Endothelial cell of umbilical vein (primary cell): ENCODE measurements at regions not wholly inside any gene's neighbourhood (a gene's known extent, or its start where the extent isn't known, plus 50 kb on each side); places are given as distances from the start of the nearest gene placed in this dataset.

Source experiments
- CTCF ChIP-seq, 2 donors: IDR thresholded peaks; 1 replicate in 1 of 2; 2 replicates in 1 of 2; pipeline ENCODE4 v1.5.1; 2011; ENCODE audit warnings: low read length in 2 of 2, mild to moderate bottlenecking in 2 of 2, moderate library complexity in 2 of 2, control low read depth in 1 of 2, inconsistent platforms in 1 of 2, low read depth in 1 of 2; ENCODE audit not compliant: insufficient read depth in 1 of 2; ENCODE audit errors: extremely low read depth in 1 of 2
- EZH2 ChIP-seq: IDR thresholded peaks from 2 replicates; pipeline ENCODE4 v1.6.1; 2012; ENCODE audit warnings: borderline replicate concordance, low read depth, mild to moderate bottlenecking, moderate library complexity, low read length, inconsistent platforms; ENCODE audit not compliant: severe bottlenecking
- FOS ChIP-seq: IDR thresholded peaks from 2 replicates; pipeline ENCODE4 v1.6.1; 2011; ENCODE audit warnings: mild to moderate bottlenecking, low read length, moderate library complexity, borderline replicate concordance; ENCODE audit not compliant: insufficient read depth
- JUN ChIP-seq: IDR thresholded peaks from 2 replicates; pipeline ENCODE4 v1.6.1; 2011; ENCODE audit warnings: borderline replicate concordance, low read depth; ENCODE audit not compliant: insufficient read length, insufficient read depth
- MAX ChIP-seq: IDR thresholded peaks from 2 replicates; pipeline ENCODE4 v1.6.1; 2011; ENCODE audit not compliant: insufficient read depth, insufficient read length
- MYC ChIP-seq: IDR thresholded peaks from one replicate; pipeline ENCODE4 v1.6.1; 2011; ENCODE audit warnings: mild to moderate bottlenecking, low read depth, low read length
- POLR2A ChIP-seq: IDR thresholded peaks from 2 replicates; pipeline ENCODE4 v1.6.1; 2012; ENCODE audit warnings: low read depth, mild to moderate bottlenecking, control low read depth, low read length
- POLR2AphosphoS5 ChIP-seq: IDR thresholded peaks from 2 replicates; pipeline ENCODE4 v1.6.1; 2012; ENCODE audit warnings: low read depth, mild to moderate bottlenecking, control low read depth, low read length, moderate library complexity; ENCODE audit not compliant: insufficient read depth

- TF ChIP-seq CTCF (IDR thresholded peaks at IDR 0.05; ENCODE audit: extremely low read depth in 1 of 2, insufficient read depth in 1 of 2, low read depth in 1 of 2, low read length in 2 of 2) (no peak), POLR2A (no peak), JUN (no peak), EZH2 (no peak), MAX (no peak), POLR2AphosphoS5 (no peak), FOS (no peak), MYC (no peak)
Measured at GRCh38 chr9:34862836-34863235, 95.2 kb upstream of the PHF24 start.
